ENCODE measurements at regions not wholly inside any gene's neighbourhood (a gene's known extent, or its start where the extent isn't known, plus 50 kb on each side); places are given as distances from the start of the nearest gene placed in this dataset.

- Histone ChIP-seq H3K27ac (no peak overlapping the region), H3K4me1 (replicated peaks) (no peaks in the 10 kb centered on the region), H3K27me3 (replicated peaks; ENCODE audit: insufficient read depth) (no peaks in the 10 kb centered on the region), H3K36me3 (no peaks in the 10 kb centered on the region), H3K4me3 (no peak overlapping the region), H3K9me3 (no peaks in the 10 kb centered on the region)
- intact Hi-C loops (cut with DNase I), result no loop called here
- TF ChIP-seq CTCF (IDR thresholded peaks at IDR 0.05) (no peak), POLR2AphosphoS5 (IDR thresholded peaks at IDR 0.05) (no peak), POLR2A (IDR thresholded peaks at IDR 0.05) (no peak)
- DNase-seq (ENCODE audit: low spot score), result no peak
- 23% methylated on average over 4 of the region's 4 CpGs for WGBS
Measured at GRCh38 chr3:117761703-117762620, 1052.4 kb downstream of the TUSC7 start.

GRCh38 chr3:117762621-117763037 lies 1053.0 kb downstream of the TUSC7 start:
- no peak for TF ChIP-seq POLR2A (IDR thresholded peaks at IDR 0.05)
- no peak for TF ChIP-seq CTCF (IDR thresholded peaks at IDR 0.05)
- TF ChIP-seq POLR2AphosphoS5 (IDR thresholded peaks at IDR 0.05), result no peak
- Histone ChIP-seq H3K4me3 (no peak overlapping the region), H3K9me3 (no peaks in the 10 kb centered on the region), H3K27me3 (replicated peaks; ENCODE audit: insufficient read depth) (no peaks in the 10 kb centered on the region), H3K4me1 (replicated peaks) (no peaks in the 10 kb centered on the region), H3K36me3 (no peaks in the 10 kb centered on the region), H3K27ac (no peak overlapping the region)
- intact Hi-C loops (cut with DNase I), result no loop called here
- WGBS, result 15% methylated on average over 3 of the region's 3 CpGs
- DNase-seq (ENCODE audit: low spot score), result peak; percentile 6

- intact Hi-C loops (cut with DNase I), result no loop called here
- Histone ChIP-seq H3K9me3 (no peaks in the 10 kb centered on the region), H3K4me3 (no peak overlapping the region), H3K36me3 (no peaks in the 10 kb centered on the region), H3K4me1 (replicated peaks) (no peaks in the 10 kb centered on the region), H3K27ac (no peak overlapping the region), H3K27me3 (replicated peaks; ENCODE audit: insufficient read depth) (no peaks in the 10 kb centered on the region)
- 55% methylated on average over 4 of the region's 4 CpGs for WGBS
- TF ChIP-seq POLR2A (IDR thresholded peaks at IDR 0.05) (no peak), POLR2AphosphoS5 (IDR thresholded peaks at IDR 0.05) (no peak), CTCF (IDR thresholded peaks at IDR 0.05) (no peak)
- no peak for DNase-seq (ENCODE audit: low spot score)
Measured at GRCh38 chr3:117763561-117763960, 1054.0 kb downstream of the TUSC7 start.

GRCh38 chr3:117768581-117768980 lies 1059.0 kb downstream of the TUSC7 start:
- DNase-seq (ENCODE audit: low spot score), result no peak
- no peaks in the 10 kb centered on the region for H3K4me1 ChIP-seq (replicated peaks)
- WGBS, result 82% methylated on average over 4 of the region's 4 CpGs

More at GRCh38 chr3:117768581-117768980, 1059.0 kb downstream of the TUSC7 start:
- Histone ChIP-seq H3K27me3 (replicated peaks; ENCODE audit: insufficient read depth) (no peaks in the 10 kb centered on the region), H3K27ac (no peak overlapping the region), H3K4me3 (no peak overlapping the region), H3K9me3 (no peaks in the 10 kb centered on the region), H3K36me3 (no peaks in the 10 kb centered on the region)
- intact Hi-C loops (cut with DNase I), result no loop called here
- TF ChIP-seq POLR2AphosphoS5 (IDR thresholded peaks at IDR 0.05) (no peak), CTCF (IDR thresholded peaks at IDR 0.05) (no peak), POLR2A (IDR thresholded peaks at IDR 0.05) (no peak)

Data from prostate gland (tissue), 2 donors.